ENCODE measurements at regions not wholly inside any gene's neighbourhood (a gene's known extent, or its start where the extent isn't known, plus 50 kb on each side); places are given as distances from the start of the nearest gene placed in this dataset.

GRCh38 chr7:67463316-67463715, 466.7 kb downstream of the TYW1 start:
- Histone ChIP-seq H3K36me3 (no peaks in the 10 kb centered on the region), H3K9me3 (no peaks in the 10 kb centered on the region), H3K27me3 (replicated peaks; ENCODE audit: insufficient read depth) (no peaks in the 10 kb centered on the region), H3K4me3 (no peak overlapping the region), H3K4me1 (replicated peaks) (no peaks in the 10 kb centered on the region), H3K27ac (no peak overlapping the region)
- DNase-seq (ENCODE audit: low spot score): no peak
- intact Hi-C loops (cut with DNase I): no loop called here
- TF ChIP-seq CTCF (IDR thresholded peaks at IDR 0.05) (no peak), POLR2A (IDR thresholded peaks at IDR 0.05) (no peak), POLR2AphosphoS5 (IDR thresholded peaks at IDR 0.05) (no peak)
- 100% methylated on average over 1 of the region's 1 CpG for WGBS

- no peaks in the 10 kb centered on the region for H3K9me3 ChIP-seq
- TF ChIP-seq POLR2AphosphoS5 (IDR thresholded peaks at IDR 0.05) (no peak), CTCF (IDR thresholded peaks at IDR 0.05) (no peak), POLR2A (IDR thresholded peaks at IDR 0.05) (no peak)
- 80% methylated on average over 1 of the region's 1 CpG for WGBS
- H3K4me3 ChIP-seq: no peak overlapping the region
- no peaks in the 10 kb centered on the region for H3K4me1 ChIP-seq (replicated peaks)
- H3K27me3 ChIP-seq (replicated peaks; ENCODE audit: insufficient read depth): no peaks in the 10 kb centered on the region
- H3K36me3 ChIP-seq: no peaks in the 10 kb centered on the region
- H3K27ac ChIP-seq: no peak overlapping the region
- intact Hi-C loops (cut with DNase I): no loop called here
- no peak for DNase-seq (ENCODE audit: low spot score)
These were observed 467.4 kb downstream of the TYW1 start for GRCh38 chr7:67463983-67464382.

GRCh38 chr7:67466109-67466508, 469.5 kb downstream of the TYW1 start:
- Histone ChIP-seq H3K4me1 (replicated peaks) (peaks cover 11% of the 10 kb centered on the region), H3K36me3 (no peaks in the 10 kb centered on the region), H3K9me3 (no peaks in the 10 kb centered on the region), H3K4me3 (no peak overlapping the region), H3K27me3 (replicated peaks; ENCODE audit: insufficient read depth) (no peaks in the 10 kb centered on the region), H3K27ac (no peak overlapping the region)
- 85% methylated on average over 1 of the region's 2 CpGs for WGBS
- TF ChIP-seq POLR2AphosphoS5 (IDR thresholded peaks at IDR 0.05) (no peak), POLR2A (IDR thresholded peaks at IDR 0.05) (no peak), CTCF (IDR thresholded peaks at IDR 0.05) (no peak)
- no peak for DNase-seq (ENCODE audit: low spot score)
- intact Hi-C loops (cut with DNase I): no loop called here

- Histone ChIP-seq H3K36me3 (no peaks in the 10 kb centered on the region), H3K4me3 (no peak overlapping the region), H3K4me1 (replicated peaks) (peaks cover 11% of the 10 kb centered on the region), H3K27ac (peak overlapping the region; percentile 60 to 78), H3K9me3 (no peaks in the 10 kb centered on the region), H3K27me3 (replicated peaks; ENCODE audit: insufficient read depth) (no peaks in the 10 kb centered on the region)
- peak; percentile 91 for DNase-seq (ENCODE audit: low spot score)
- WGBS: 13% methylated on average over 6 of the region's 6 CpGs
- no peak for TF ChIP-seq POLR2A (IDR thresholded peaks at IDR 0.05)
- peak; percentile 96 for TF ChIP-seq POLR2AphosphoS5 (IDR thresholded peaks at IDR 0.05)
- TF ChIP-seq CTCF (IDR thresholded peaks at IDR 0.05): no peak
- intact Hi-C loops (cut with DNase I): no loop called here
These were observed 473.7 kb downstream of the TYW1 start for GRCh38 chr7:67470256-67470751.

- DNase-seq (ENCODE audit: low spot score): no peak
- 92% methylated on average over 1 of the region's 1 CpG for WGBS
- Histone ChIP-seq H3K4me3 (no peak overlapping the region), H3K27ac (no peak overlapping the region), H3K36me3 (no peaks in the 10 kb centered on the region), H3K4me1 (replicated peaks) (no peaks in the 10 kb centered on the region), H3K27me3 (replicated peaks; ENCODE audit: insufficient read depth) (no peaks in the 10 kb centered on the region), H3K9me3 (no peaks in the 10 kb centered on the region)
- intact Hi-C loops (cut with DNase I): no loop called here
- TF ChIP-seq CTCF (IDR thresholded peaks at IDR 0.05): no peak
- TF ChIP-seq POLR2A (IDR thresholded peaks at IDR 0.05): no peak
- no peak for TF ChIP-seq POLR2AphosphoS5 (IDR thresholded peaks at IDR 0.05)
These were observed 478.7 kb downstream of the TYW1 start for GRCh38 chr7:67475293-67475692.
